ENCODE measurements at regions not wholly inside any gene's neighbourhood (a gene's known extent, or its start where the extent isn't known, plus 50 kb on each side); places are given as distances from the start of the nearest gene placed in this dataset.
A peak's percentile ranks its signal among the peaks of the same experiment; 100 is the strongest.

GRCh38 chr10:62583876-62584615 lies 209.9 kb downstream of the ZNF365 start:
- no peak for TF ChIP-seq CTCF (IDR thresholded peaks at IDR 0.05; ENCODE audit: low read length, missing control alignments)
- H3K4me3 ChIP-seq (replicated peaks; ENCODE audit: low read depth, low read length), result no peak overlapping the region
- peak; percentile 81 for DNase-seq (ENCODE audit: low read depth)

- TF ChIP-seq CTCF (IDR thresholded peaks at IDR 0.05; ENCODE audit: low read length, missing control alignments), result no peak
- no peak overlapping the region for H3K4me3 ChIP-seq (replicated peaks; ENCODE audit: low read depth, low read length)
- no peak for DNase-seq (ENCODE audit: low read depth)
Measured at GRCh38 chr10:62584731-62585130, 210.6 kb downstream of the ZNF365 start.

- DNase-seq (ENCODE audit: low read depth), result peak; percentile 23
- no peak overlapping the region for H3K4me3 ChIP-seq (replicated peaks; ENCODE audit: low read depth, low read length)
- TF ChIP-seq CTCF (IDR thresholded peaks at IDR 0.05; ENCODE audit: low read length, missing control alignments), result no peak
Measured at GRCh38 chr10:62585211-62585775, 211.1 kb downstream of the ZNF365 start.

- DNase-seq (ENCODE audit: low read depth), result no peak
- H3K4me3 ChIP-seq (replicated peaks; ENCODE audit: low read depth, low read length), result no peak overlapping the region
- no peak for TF ChIP-seq CTCF (IDR thresholded peaks at IDR 0.05; ENCODE audit: low read length, missing control alignments)
Measured at GRCh38 chr10:62587011-62587410, 212.8 kb downstream of the ZNF365 start.

GRCh38 chr10:62588116-62588515 lies 213.9 kb downstream of the ZNF365 start:
- no peak for DNase-seq (ENCODE audit: low read depth)
- no peak overlapping the region for H3K4me3 ChIP-seq (replicated peaks; ENCODE audit: low read depth, low read length)
- no peak for TF ChIP-seq CTCF (IDR thresholded peaks at IDR 0.05; ENCODE audit: low read length, missing control alignments)

GRCh38 chr10:62589689-62590088 lies 214.8 kb upstream of the ADO start:
- TF ChIP-seq CTCF (IDR thresholded peaks at IDR 0.05; ENCODE audit: low read length, missing control alignments), result no peak
- DNase-seq (ENCODE audit: low read depth), result peak; percentile 44
- no peak overlapping the region for H3K4me3 ChIP-seq (replicated peaks; ENCODE audit: low read depth, low read length)

- TF ChIP-seq CTCF (IDR thresholded peaks at IDR 0.05; ENCODE audit: low read length, missing control alignments), result no peak
- no peak for DNase-seq (ENCODE audit: low read depth)
- H3K4me3 ChIP-seq (replicated peaks; ENCODE audit: low read depth, low read length), result no peak overlapping the region
Measured at GRCh38 chr10:62590306-62590705, 214.2 kb upstream of the ADO start.
